ENCODE measurements at regions not wholly inside any gene's neighbourhood (a gene's known extent, or its start where the extent isn't known, plus 50 kb on each side); places are given as distances from the start of the nearest gene placed in this dataset.
A peak's percentile ranks its signal among the peaks of the same experiment; 100 is the strongest.

- ChIA-PET POLR2A (no interaction called here), CTCF (interaction anchor here (1.6 to 6.8 kb wide), 4 partner anchors 9 to 28 kb away, joined by 4 to 50 read pairs (median 6); no protein-coding TSS in a partner anchor)
- no peak for DNase-seq (ENCODE audit: extremely low spot score)
- no peak for TF ChIP-seq CTCF (IDR thresholded peaks at IDR 0.05; ENCODE audit: control extremely low read depth, extremely low read depth, low read depth, missing control alignments)
Observed at GRCh38 chr11:10627816-10628215, 59.4 kb upstream of the LYVE1 start.

- TF ChIP-seq CTCF (IDR thresholded peaks at IDR 0.05; ENCODE audit: control extremely low read depth, extremely low read depth, low read depth, missing control alignments), result no peak
- CTCF ChIA-PET, result interaction anchor here (0.7 to 6.8 kb wide), 6 partner anchors 9 to 36 kb away, joined by 4 to 50 read pairs (median 6); no protein-coding TSS in a partner anchor
- DNase-seq (ENCODE audit: extremely low spot score), result no peak
- POLR2A ChIA-PET, result no interaction called here
Observed at GRCh38 chr11:10627291-10627690, 58.8 kb upstream of the LYVE1 start.

- POLR2A ChIA-PET, result no interaction called here
- DNase-seq (ENCODE audit: extremely low spot score), result no peak
- CTCF ChIA-PET, result interaction anchor here (0.8 to 6.8 kb wide), 10 partner anchors 8 to 111 kb away, joined by 3 to 50 read pairs (median 6); partner anchors contain the start of gene RNF141
Observed at GRCh38 chr11:10625982-10626311, 57.5 kb upstream of the LYVE1 start.

GRCh38 chr11:10625281-10625981 is 57.0 kb upstream of the LYVE1 start:
- ChIA-PET CTCF (interaction anchor here (0.8 to 6.8 kb wide), 9 partner anchors 11 to 111 kb away, joined by 3 to 50 read pairs (median 6); partner anchors contain the start of gene RNF141), POLR2A (no interaction called here)
- TF ChIP-seq CTCF (IDR thresholded peaks at IDR 0.05; ENCODE audit: control extremely low read depth, extremely low read depth, low read depth, missing control alignments), result no peak
- DNase-seq (ENCODE audit: extremely low spot score), result peak; percentile 16

More at GRCh38 chr11:10625982-10626311, 57.5 kb upstream of the LYVE1 start:
- TF ChIP-seq CTCF (IDR thresholded peaks at IDR 0.05; ENCODE audit: control extremely low read depth, extremely low read depth, low read depth, missing control alignments), result no peak

- POLR2A ChIA-PET, result no interaction called here
Observed at GRCh38 chr11:10623797-10624761, 55.6 kb upstream of the LYVE1 start.

More at GRCh38 chr11:10623797-10624761, 55.6 kb upstream of the LYVE1 start:
- TF ChIP-seq CTCF (IDR thresholded peaks at IDR 0.05; ENCODE audit: control extremely low read depth, extremely low read depth, low read depth, missing control alignments), result peak; percentile 31
- CTCF ChIA-PET, result interaction anchor here (0.8 to 6.8 kb wide), 9 partner anchors 13 to 118 kb away, joined by 3 to 50 read pairs (median 4); partner anchors contain the start of gene RNF141
- peak; percentile 67 for DNase-seq (ENCODE audit: extremely low spot score)

All from GM10248 (cell line).